PC-9 (cell line): ENCODE measurements at regions not wholly inside any gene's neighbourhood (a gene's known extent, or its start where the extent isn't known, plus 50 kb on each side); places are given as distances from the start of the nearest gene placed in this dataset.

Experiments used
- EZH2 ChIP-seq: fragments of 200-600 bp; sonication (generic); IDR thresholded peaks from 2 replicates; pipeline ENCODE4 v1.8.0; 2017; ENCODE audit warnings: antibody characterized with exemption, low read depth
- TF ChIP-seq, protein P1 (sequence below): fragments of 200-600 bp; sonication (generic); conservative IDR thresholded peaks from 2 replicates; pipeline ENCODE4 v1.6.1; 2017; ENCODE audit warnings: mixed run types, antibody characterized with exemption, mild to moderate bottlenecking, moderate library complexity

DNA sequence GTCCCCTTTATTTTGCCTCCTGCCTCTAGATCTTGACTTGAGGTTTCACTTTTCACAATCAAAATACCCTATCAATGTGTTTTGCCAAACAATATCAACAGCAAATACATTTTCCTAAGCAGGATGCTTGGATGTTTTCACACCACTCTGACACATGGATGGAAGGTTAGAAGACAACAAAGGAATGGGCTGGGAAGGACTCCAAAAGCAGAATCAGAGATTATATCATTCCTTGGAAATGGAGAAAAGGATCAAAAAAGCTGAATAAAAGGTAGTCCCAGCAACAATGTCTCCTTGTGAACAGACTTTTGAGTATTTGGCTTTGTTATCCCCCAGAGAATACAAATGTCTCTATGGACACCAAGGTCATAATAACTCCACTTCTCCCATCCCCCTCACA, 170.8 kb downstream of the ETAA1 start:
- TF ChIP-seq, protein P1, sequence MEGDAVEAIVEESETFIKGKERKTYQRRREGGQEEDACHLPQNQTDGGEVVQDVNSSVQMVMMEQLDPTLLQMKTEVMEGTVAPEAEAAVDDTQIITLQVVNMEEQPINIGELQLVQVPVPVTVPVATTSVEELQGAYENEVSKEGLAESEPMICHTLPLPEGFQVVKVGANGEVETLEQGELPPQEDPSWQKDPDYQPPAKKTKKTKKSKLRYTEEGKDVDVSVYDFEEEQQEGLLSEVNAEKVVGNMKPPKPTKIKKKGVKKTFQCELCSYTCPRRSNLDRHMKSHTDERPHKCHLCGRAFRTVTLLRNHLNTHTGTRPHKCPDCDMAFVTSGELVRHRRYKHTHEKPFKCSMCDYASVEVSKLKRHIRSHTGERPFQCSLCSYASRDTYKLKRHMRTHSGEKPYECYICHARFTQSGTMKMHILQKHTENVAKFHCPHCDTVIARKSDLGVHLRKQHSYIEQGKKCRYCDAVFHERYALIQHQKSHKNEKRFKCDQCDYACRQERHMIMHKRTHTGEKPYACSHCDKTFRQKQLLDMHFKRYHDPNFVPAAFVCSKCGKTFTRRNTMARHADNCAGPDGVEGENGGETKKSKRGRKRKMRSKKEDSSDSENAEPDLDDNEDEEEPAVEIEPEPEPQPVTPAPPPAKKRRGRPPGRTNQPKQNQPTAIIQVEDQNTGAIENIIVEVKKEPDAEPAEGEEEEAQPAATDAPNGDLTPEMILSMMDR = no peak
- no peak for TF ChIP-seq EZH2
